ENCODE measurements at regions not wholly inside any gene's neighbourhood (a gene's known extent, or its start where the extent isn't known, plus 50 kb on each side); places are given as distances from the start of the nearest gene placed in this dataset.

- DNase-seq, result no peak
Observed at GRCh38 chrX:42616981-42617380, 161.0 kb downstream of the PPP1R2C start.

GRCh38 chrX:42615161-42615563, 162.8 kb downstream of the PPP1R2C start:
- DNase-seq, result no peak

GRCh38 chrX:42606591-42606990, 171.4 kb downstream of the PPP1R2C start:
- DNase-seq, result no peak

- no peak for DNase-seq
Observed at GRCh38 chrX:42604302-42604701, 173.7 kb downstream of the PPP1R2C start.

GRCh38 chrX:42603016-42603415, 174.9 kb downstream of the PPP1R2C start:
- DNase-seq, result no peak

- DNase-seq, result no peak
Observed at GRCh38 chrX:42602566-42602965, 175.4 kb downstream of the PPP1R2C start.

- no peak for DNase-seq
Observed at GRCh38 chrX:42602136-42602535, 175.8 kb downstream of the PPP1R2C start.

GRCh38 chrX:42597481-42597880, 180.5 kb downstream of the PPP1R2C start:
- no peak for DNase-seq

- no peak for DNase-seq
Observed at GRCh38 chrX:42585842-42586621, 191.9 kb downstream of the PPP1R2C start.

GRCh38 chrX:42577936-42578470, 200.0 kb downstream of the PPP1R2C start:
- DNase-seq, result no peak

GRCh38 chrX:42567268-42567667, 210.7 kb downstream of the PPP1R2C start:
- DNase-seq, result no peak

GRCh38 chrX:42565739-42566138, 212.2 kb downstream of the PPP1R2C start:
- DNase-seq, result no peak

GRCh38 chrX:42546800-42547199, 231.2 kb downstream of the PPP1R2C start:
- DNase-seq, result no peak

- no peak for DNase-seq
Observed at GRCh38 chrX:42544883-42545282, 233.1 kb downstream of the PPP1R2C start.

- no peak for DNase-seq
Observed at GRCh38 chrX:42541554-42541953, 236.4 kb downstream of the PPP1R2C start.

- no peak for DNase-seq
Observed at GRCh38 chrX:42540146-42540545, 237.8 kb downstream of the PPP1R2C start.

- no peak for DNase-seq
Observed at GRCh38 chrX:42538405-42538804, 239.6 kb downstream of the PPP1R2C start.

- DNase-seq, result no peak
Observed at GRCh38 chrX:42536286-42536685, 241.7 kb downstream of the PPP1R2C start.

GRCh38 chrX:42535233-42535632, 242.7 kb downstream of the PPP1R2C start:
- DNase-seq, result no peak

- no peak for DNase-seq
Observed at GRCh38 chrX:42533761-42534160, 244.2 kb downstream of the PPP1R2C start.

GRCh38 chrX:42531441-42531840, 246.5 kb downstream of the PPP1R2C start:
- no peak for DNase-seq

GRCh38 chrX:42530027-42530426, 247.9 kb downstream of the PPP1R2C start:
- DNase-seq, result no peak

- DNase-seq, result no peak
Observed at GRCh38 chrX:42524379-42524778, 253.6 kb downstream of the PPP1R2C start.

GRCh38 chrX:42519666-42520231, 258.2 kb downstream of the PPP1R2C start:
- no peak for DNase-seq

- no peak for DNase-seq
Observed at GRCh38 chrX:42515939-42516338, 262.0 kb downstream of the PPP1R2C start.

All from activated CD4-positive, alpha-beta T cell treated with anti-CD3 and anti-CD28 coated beads, Interleukin-2, amount 50 U/mL, for 1 hour (primary cell).